PC-9 (cell line): ENCODE measurements at regions not wholly inside any gene's neighbourhood (a gene's known extent, or its start where the extent isn't known, plus 50 kb on each side); places are given as distances from the start of the nearest gene placed in this dataset.

Experiments used
- BruUV-seq: library from RNA; stranded (reverse); fragments of 400-500 nt; replicated peaks from 2 replicates; lab custom pipeline; 2021; lab: Mats Ljungman, UMichigan
- CTCF ChIA-PET: fragments of 300-600 bp; sonication (Branson Sonifier 250); formaldehyde crosslinking; loops from one replicate; lab custom pipeline; 2022; ENCODE audit warnings: antibody characterized with exemption; lab: Charles Lee
- POLR2A ChIA-PET: fragments of 300-600 bp; sonication (Branson Sonifier 250); formaldehyde crosslinking; loops from one replicate; lab custom pipeline; 2022; ENCODE audit warnings: antibody characterized with exemption; ENCODE audit not compliant: unreplicated experiment; lab: Charles Lee
- DNase-seq, 2 experiments: peaks; one replicate each; pipeline versions ENCODE4 v3.0.0 to v3.0.0-alpha.2; 2015 to 2022; ENCODE audit warnings: mixed read lengths in 1 of 2
- H2AFZ ChIP-seq: fragments of 200-600 bp; sonication (generic); 2 replicates; pipeline ENCODE4 v1.8.1; 2017; ENCODE audit warnings: antibody characterized with exemption
- H3F3A ChIP-seq: fragments of 200-600 bp; sonication (generic); 2 replicates; pipeline ENCODE4 v1.8.1; 2017; ENCODE audit warnings: antibody characterized with exemption, mild to moderate bottlenecking, low read depth; ENCODE audit not compliant: insufficient read depth
- H3K27ac ChIP-seq: fragments of 200-600 bp; sonication (generic); 2 replicates; pipeline ENCODE4 v1.6.1; 2016; ENCODE audit warnings: mixed run types
- H3K27me3 ChIP-seq: fragments of 200-600 bp; sonication (generic); 2 replicates; pipeline ENCODE4 v1.6.1; 2016; ENCODE audit warnings: low read depth, mixed run types; ENCODE audit not compliant: insufficient read depth
- H3K36me3 ChIP-seq: fragments of 200-600 bp; sonication (generic); 2 replicates; pipeline ENCODE4 v1.6.1; 2016; ENCODE audit warnings: low read depth, mixed run types
- H3K4me1 ChIP-seq: fragments of 200-600 bp; sonication (generic); replicated peaks from 2 replicates; pipeline ENCODE4 v1.6.1; 2016; ENCODE audit warnings: mixed run types; ENCODE audit not compliant: insufficient read depth
- H3K4me2 ChIP-seq: fragments of 200-600 bp; sonication (generic); 2 replicates; pipeline ENCODE4 v1.6.1; 2017; ENCODE audit warnings: mixed run types
- H3K4me3 ChIP-seq: fragments of 200-600 bp; sonication (generic); 2 replicates; pipeline ENCODE4 v1.6.1; 2016; ENCODE audit warnings: mixed run types
- H3K79me2 ChIP-seq: fragments of 200-600 bp; sonication (generic); 2 replicates; pipeline ENCODE4 v1.6.1; 2017; ENCODE audit warnings: low read depth, mixed run types
- H3K9me2 ChIP-seq: fragments of 200-600 bp; sonication (generic); 2 replicates; pipeline ENCODE4 v1.8.1; 2017; ENCODE audit warnings: mild to moderate bottlenecking; ENCODE audit not compliant: insufficient read depth
- H3K9me3 ChIP-seq: fragments of 200-600 bp; sonication (generic); 2 replicates; pipeline ENCODE4 v1.8.1; 2016; ENCODE audit warnings: low read depth; ENCODE audit not compliant: insufficient read depth
- H4K20me1 ChIP-seq: fragments of 200-600 bp; sonication (generic); 2 replicates; pipeline ENCODE4 v1.8.1; 2017; ENCODE audit not compliant: insufficient read depth
- EZH2 ChIP-seq: fragments of 200-600 bp; sonication (generic); IDR thresholded peaks from 2 replicates; pipeline ENCODE4 v1.8.0; 2017; ENCODE audit warnings: antibody characterized with exemption, low read depth
- intact Hi-C: fragments of 100-400 bp; cut with micrococcal nuclease; formaldehyde crosslinking; loops from one replicate; pipeline ENCODE4 v1.10.0; 2022; ENCODE audit not compliant: unreplicated experiment
- TF ChIP-seq, protein P1 (sequence below): fragments of 200-600 bp; sonication (generic); conservative IDR thresholded peaks from 2 replicates; pipeline ENCODE4 v1.6.1; 2017; ENCODE audit warnings: mixed run types, antibody characterized with exemption, mild to moderate bottlenecking, moderate library complexity

DNA sequence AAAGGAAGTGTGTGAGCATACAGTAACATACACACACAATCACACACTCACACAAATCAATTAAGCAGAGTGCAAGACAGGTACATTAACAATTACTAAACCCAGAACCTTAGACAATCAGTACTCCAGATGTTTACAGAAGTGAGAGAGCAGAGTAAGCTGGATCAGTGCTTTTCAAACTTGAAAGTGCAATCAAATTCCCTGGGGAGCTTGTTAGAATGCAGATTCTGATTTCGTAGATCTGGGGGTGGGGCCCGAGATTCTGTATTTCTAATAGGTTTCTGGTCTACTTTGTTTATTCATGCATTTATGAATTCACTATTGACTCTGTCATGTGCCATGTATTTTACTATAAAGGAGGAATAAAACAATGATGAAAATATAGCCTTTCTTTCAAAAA lies 179.6 kb upstream of the PHYHIPL start:
- H3K9me2 ChIP-seq = no peaks in the 10 kb centered on the region
- H3K4me1 ChIP-seq = no peaks in the 10 kb centered on the region
- no peaks in the 10 kb centered on the region for H3F3A ChIP-seq
- H3K79me2 ChIP-seq = no peaks in the 10 kb centered on the region
- ChIA-PET CTCF (no interaction called here), POLR2A (no interaction called here)
- no TSS peak for BruUV-seq
- no peaks in the 10 kb centered on the region for H3K27me3 ChIP-seq
- no peak for DNase-seq
- H3K4me3 ChIP-seq = no peak overlapping the region
- H3K27ac ChIP-seq = no peak overlapping the region
- no peak for TF ChIP-seq EZH2
- TF ChIP-seq, protein P1, sequence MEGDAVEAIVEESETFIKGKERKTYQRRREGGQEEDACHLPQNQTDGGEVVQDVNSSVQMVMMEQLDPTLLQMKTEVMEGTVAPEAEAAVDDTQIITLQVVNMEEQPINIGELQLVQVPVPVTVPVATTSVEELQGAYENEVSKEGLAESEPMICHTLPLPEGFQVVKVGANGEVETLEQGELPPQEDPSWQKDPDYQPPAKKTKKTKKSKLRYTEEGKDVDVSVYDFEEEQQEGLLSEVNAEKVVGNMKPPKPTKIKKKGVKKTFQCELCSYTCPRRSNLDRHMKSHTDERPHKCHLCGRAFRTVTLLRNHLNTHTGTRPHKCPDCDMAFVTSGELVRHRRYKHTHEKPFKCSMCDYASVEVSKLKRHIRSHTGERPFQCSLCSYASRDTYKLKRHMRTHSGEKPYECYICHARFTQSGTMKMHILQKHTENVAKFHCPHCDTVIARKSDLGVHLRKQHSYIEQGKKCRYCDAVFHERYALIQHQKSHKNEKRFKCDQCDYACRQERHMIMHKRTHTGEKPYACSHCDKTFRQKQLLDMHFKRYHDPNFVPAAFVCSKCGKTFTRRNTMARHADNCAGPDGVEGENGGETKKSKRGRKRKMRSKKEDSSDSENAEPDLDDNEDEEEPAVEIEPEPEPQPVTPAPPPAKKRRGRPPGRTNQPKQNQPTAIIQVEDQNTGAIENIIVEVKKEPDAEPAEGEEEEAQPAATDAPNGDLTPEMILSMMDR = no peak
- H3K36me3 ChIP-seq = no peaks in the 10 kb centered on the region
- H3K9me3 ChIP-seq = no peaks in the 10 kb centered on the region
- no peaks in the 10 kb centered on the region for H4K20me1 ChIP-seq
- H3K4me2 ChIP-seq = no peak overlapping the region
- no peak overlapping the region for H2AFZ ChIP-seq
- intact Hi-C loops = no loop called here

DNA sequence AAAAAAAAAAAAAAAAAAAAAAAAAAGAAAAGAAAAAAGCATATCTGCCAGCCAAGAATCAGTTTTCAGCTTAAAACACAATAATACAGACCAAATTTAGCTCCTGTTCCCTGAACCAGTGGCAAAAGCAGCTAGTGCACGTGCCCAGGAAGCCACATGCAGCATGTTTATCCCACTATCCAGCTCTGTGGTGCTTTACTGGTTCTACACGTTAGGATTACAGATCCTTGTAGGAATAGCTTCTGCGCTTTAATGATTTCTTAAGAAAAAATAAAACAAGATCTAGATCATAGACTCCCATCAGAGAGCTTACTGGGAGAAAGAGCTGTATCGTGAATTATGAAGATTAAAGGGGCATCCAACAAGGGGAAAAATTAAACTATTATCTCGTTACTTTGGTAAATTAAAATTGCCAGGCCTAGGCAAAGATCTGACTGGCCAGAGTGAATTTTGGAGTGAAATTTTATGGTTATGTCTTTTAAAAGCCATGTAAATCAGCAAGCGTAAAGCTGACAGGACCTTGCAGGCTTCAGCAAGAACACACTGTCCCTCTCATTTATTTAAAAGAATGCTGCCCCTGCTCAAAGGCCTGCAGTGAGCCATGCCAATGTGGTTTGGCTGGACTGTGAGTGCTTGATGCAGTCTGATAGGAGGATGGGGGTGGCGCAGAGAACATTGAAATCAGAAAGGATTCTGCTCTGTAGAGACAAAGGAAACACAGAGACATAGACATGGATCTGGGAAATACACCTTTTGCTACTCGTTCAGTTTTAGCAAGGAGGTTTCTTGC lies 177.3 kb upstream of the PHYHIPL start:
- CTCF ChIA-PET = no interaction called here
- TF ChIP-seq, protein P1 = no peak
- TF ChIP-seq EZH2 = no peak

DNA sequence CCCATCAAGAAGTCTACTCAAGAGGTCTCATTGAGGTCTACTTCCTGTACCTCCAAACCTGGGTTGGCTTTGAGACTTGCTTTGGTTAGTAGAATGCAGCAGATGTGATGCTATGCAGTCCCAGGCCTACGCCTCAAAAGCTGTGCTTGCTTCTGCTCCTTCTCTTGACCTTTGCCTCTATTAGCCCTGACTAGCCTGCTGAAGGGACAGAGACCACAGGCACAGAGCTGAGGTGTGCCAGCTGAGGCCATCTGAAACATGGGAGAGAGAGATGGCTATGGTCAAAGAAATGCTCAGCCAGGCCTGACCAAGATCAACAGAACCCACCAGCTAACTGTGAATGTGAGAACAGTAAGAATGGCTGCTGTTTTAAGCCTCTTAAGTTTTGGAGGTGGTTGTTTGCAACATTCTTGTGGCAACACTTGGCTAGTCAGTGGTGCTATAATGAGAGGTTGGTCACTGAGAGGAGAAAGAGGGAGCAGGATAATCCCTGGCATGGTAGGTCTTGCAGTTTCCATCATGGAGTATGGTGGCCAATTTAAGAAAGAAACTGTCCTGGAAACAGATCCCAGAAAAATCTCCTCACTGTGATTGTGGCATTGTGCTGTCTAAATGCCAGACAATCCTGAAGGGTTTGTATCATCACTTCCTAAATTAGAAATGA lies 176.1 kb upstream of the PHYHIPL start:
- H3K27ac ChIP-seq = no peak overlapping the region
- no peaks in the 10 kb centered on the region for H3K27me3 ChIP-seq
- intact Hi-C loops = no loop called here
- H3K36me3 ChIP-seq = no peaks in the 10 kb centered on the region
- H3K79me2 ChIP-seq = no peaks in the 10 kb centered on the region
- DNase-seq = no peak
- BruUV-seq = no TSS peak
- H2AFZ ChIP-seq = no peak overlapping the region
- H3K4me2 ChIP-seq = no peak overlapping the region
- no peak overlapping the region for H3K4me3 ChIP-seq
- no peaks in the 10 kb centered on the region for H3K9me3 ChIP-seq
- POLR2A ChIA-PET = no interaction called here
- no peaks in the 10 kb centered on the region for H4K20me1 ChIP-seq
- H3K9me2 ChIP-seq = no peaks in the 10 kb centered on the region
- no peak for TF ChIP-seq EZH2
- CTCF ChIA-PET = no interaction called here
- no peaks in the 10 kb centered on the region for H3F3A ChIP-seq
- no peaks in the 10 kb centered on the region for H3K4me1 ChIP-seq

More for the DNA sequence above, 177.3 kb upstream of the PHYHIPL start:
- H3K27me3 ChIP-seq = no peaks in the 10 kb centered on the region
- no peaks in the 10 kb centered on the region for H3K4me1 ChIP-seq
- H3K4me2 ChIP-seq = no peak overlapping the region
- no TSS peak for BruUV-seq
- DNase-seq = no peak
- H3F3A ChIP-seq = no peaks in the 10 kb centered on the region
- H4K20me1 ChIP-seq = no peaks in the 10 kb centered on the region
- no peaks in the 10 kb centered on the region for H3K9me2 ChIP-seq
- POLR2A ChIA-PET = no interaction called here
- intact Hi-C loops = no loop called here
- H3K4me3 ChIP-seq = no peak overlapping the region
- no peaks in the 10 kb centered on the region for H3K79me2 ChIP-seq
- H3K9me3 ChIP-seq = no peaks in the 10 kb centered on the region
- H3K27ac ChIP-seq = no peak overlapping the region
- H3K36me3 ChIP-seq = no peaks in the 10 kb centered on the region
- no peak overlapping the region for H2AFZ ChIP-seq
